ENCODE measurements at regions not wholly inside any gene's neighbourhood (a gene's known extent, or its start where the extent isn't known, plus 50 kb on each side); places are given as distances from the start of the nearest gene placed in this dataset.

DNA sequence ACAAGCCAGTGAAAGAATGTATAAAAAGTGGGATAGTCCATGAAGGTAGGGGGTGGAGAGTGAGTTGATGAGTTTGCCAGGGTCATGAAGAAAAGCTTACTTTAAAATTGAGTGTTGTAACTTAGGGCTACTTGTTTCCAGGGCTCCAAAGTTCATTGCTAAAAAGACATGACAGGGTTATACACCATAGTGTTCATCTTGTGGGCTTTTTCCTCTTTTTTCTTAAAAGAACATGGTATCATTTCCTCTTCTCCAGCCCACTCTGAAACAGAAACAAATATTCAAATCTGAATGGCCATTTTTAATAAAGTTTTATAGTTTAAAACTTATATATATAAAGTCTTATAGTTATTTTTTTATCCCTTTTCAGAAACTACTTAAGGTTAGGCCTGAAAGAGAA, 115.7 kb upstream of the SMC2 start:
- no peak overlapping the region for H3K4me2 ChIP-seq (ENCODE audit: low read depth, low read length)
- ATAC-seq (no peak), FAIRE-seq (no peak), DNase-seq (ENCODE audit: low spot score) (no peak)
- no peaks in the 10 kb centered on the region for H3K27me3 ChIP-seq (ENCODE audit: control insufficient read depth in 1 of 2, insufficient read depth in 2 of 2, low read length in 2 of 2)
- H2AFZ ChIP-seq (ENCODE audit: low read length), result no peak overlapping the region
- no peaks in the 10 kb centered on the region for H4K20me1 ChIP-seq (ENCODE audit: insufficient read depth, low read length)
- no peaks in the 10 kb centered on the region for H3K4me1 ChIP-seq (ENCODE audit: insufficient read depth, low read length)
- no peaks in the 10 kb centered on the region for H3K9me3 ChIP-seq (ENCODE audit: low read length)
- H3K79me2 ChIP-seq (ENCODE audit: insufficient read depth, low read length), result no peaks in the 10 kb centered on the region
- H3K27ac ChIP-seq (ENCODE audit: extremely low read length, insufficient read depth, low read length), result no peak overlapping the region
- no peaks in the 10 kb centered on the region for H3K36me3 ChIP-seq (replicated peaks in 1 of 2; ENCODE audit: control insufficient read depth in 1 of 2, insufficient read depth in 2 of 2, low read length in 2 of 2)
- ChIA-PET POLR2A (no interaction called here), CTCF (ENCODE audit: low intra/inter-chr PET ratio, low total read pairs) (no interaction called here)
- TF ChIP-seq ZNF446 (CRISPR knock-in tag; IDR thresholded peaks at IDR 0.05) (no peak), MTF1 (CRISPR knock-in tag; IDR thresholded peaks at IDR 0.05) (no peak), TP53 (CRISPR knock-in tag; conservative IDR thresholded peaks at IDR 0.05) (no peak), DPF2 (CRISPR knock-in tag; IDR thresholded peaks at IDR 0.05; ENCODE audit: borderline replicate concordance, low read depth) (no peak), MIER3 (CRISPR knock-in tag; IDR thresholded peaks at IDR 0.05; ENCODE audit: borderline replicate concordance) (no peak), SOX6 (IDR thresholded peaks at IDR 0.05) (no peak), SOX6 (CRISPR knock-in tag; IDR thresholded peaks at IDR 0.05) (no peak), ZNF263 (CRISPR knock-in tag; IDR thresholded peaks at IDR 0.05) (no peak), RXRA (CRISPR knock-in tag; IDR thresholded peaks at IDR 0.05) (no peak), ZNF224 (CRISPR knock-in tag; IDR thresholded peaks at IDR 0.05) (no peak), SP2 (CRISPR knock-in tag; IDR thresholded peaks at IDR 0.05) (no peak), SRF (IDR thresholded peaks at IDR 0.05; ENCODE audit: low read depth, low read length) (no peak), ZKSCAN8 (CRISPR knock-in tag; IDR thresholded peaks at IDR 0.05; ENCODE audit: borderline replicate concordance) (no peak), HNRNPLL (IDR thresholded peaks at IDR 0.05; ENCODE audit: low read depth, low read length, poor library complexity, severe bottlenecking) (no peak)
- TF ChIP-seq, protein P1, sequence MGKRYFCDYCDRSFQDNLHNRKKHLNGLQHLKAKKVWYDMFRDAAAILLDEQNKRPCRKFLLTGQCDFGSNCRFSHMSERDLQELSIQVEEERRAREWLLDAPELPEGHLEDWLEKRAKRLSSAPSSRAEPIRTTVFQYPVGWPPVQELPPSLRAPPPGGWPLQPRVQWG (CRISPR knock-in tag; IDR thresholded peaks at IDR 0.05; ENCODE audit: borderline replicate concordance, low read depth), result no peak
- TF ChIP-seq, protein P2, sequence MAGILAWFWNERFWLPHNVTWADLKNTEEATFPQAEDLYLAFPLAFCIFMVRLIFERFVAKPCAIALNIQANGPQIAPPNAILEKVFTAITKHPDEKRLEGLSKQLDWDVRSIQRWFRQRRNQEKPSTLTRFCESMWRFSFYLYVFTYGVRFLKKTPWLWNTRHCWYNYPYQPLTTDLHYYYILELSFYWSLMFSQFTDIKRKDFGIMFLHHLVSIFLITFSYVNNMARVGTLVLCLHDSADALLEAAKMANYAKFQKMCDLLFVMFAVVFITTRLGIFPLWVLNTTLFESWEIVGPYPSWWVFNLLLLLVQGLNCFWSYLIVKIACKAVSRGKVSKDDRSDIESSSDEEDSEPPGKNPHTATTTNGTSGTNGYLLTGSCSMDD (CRISPR knock-in tag; IDR thresholded peaks at IDR 0.05), result no peak
- intact Hi-C loops (cut with micrococcal nuclease; ENCODE audit: unreplicated experiment) (no loop called here), in situ Hi-C loops (cut with HindIII; ENCODE audit: extremely low pct_ligation_motif_present, low pct_unique_long_range_greater_than_20kb) (no loop called here)
- no peak overlapping the region for H3K9ac ChIP-seq (ENCODE audit: insufficient read depth, low read depth, low read length)
- H3K4me3 ChIP-seq (replicated peaks in 1 of 3; ENCODE audit: insufficient read depth in 1 of 3, low read depth in 2 of 3, low read length in 3 of 3), result no peak overlapping the region
- no TSS peak for BruUV-seq (replicated peaks)
